ENCODE measurements at regions not wholly inside any gene's neighbourhood (a gene's known extent, or its start where the extent isn't known, plus 50 kb on each side); places are given as distances from the start of the nearest gene placed in this dataset.

GRCh38 chr17:51351080-51351479 lies 90.7 kb downstream of the UTP18 start:
- TF ChIP-seq, protein P1, sequence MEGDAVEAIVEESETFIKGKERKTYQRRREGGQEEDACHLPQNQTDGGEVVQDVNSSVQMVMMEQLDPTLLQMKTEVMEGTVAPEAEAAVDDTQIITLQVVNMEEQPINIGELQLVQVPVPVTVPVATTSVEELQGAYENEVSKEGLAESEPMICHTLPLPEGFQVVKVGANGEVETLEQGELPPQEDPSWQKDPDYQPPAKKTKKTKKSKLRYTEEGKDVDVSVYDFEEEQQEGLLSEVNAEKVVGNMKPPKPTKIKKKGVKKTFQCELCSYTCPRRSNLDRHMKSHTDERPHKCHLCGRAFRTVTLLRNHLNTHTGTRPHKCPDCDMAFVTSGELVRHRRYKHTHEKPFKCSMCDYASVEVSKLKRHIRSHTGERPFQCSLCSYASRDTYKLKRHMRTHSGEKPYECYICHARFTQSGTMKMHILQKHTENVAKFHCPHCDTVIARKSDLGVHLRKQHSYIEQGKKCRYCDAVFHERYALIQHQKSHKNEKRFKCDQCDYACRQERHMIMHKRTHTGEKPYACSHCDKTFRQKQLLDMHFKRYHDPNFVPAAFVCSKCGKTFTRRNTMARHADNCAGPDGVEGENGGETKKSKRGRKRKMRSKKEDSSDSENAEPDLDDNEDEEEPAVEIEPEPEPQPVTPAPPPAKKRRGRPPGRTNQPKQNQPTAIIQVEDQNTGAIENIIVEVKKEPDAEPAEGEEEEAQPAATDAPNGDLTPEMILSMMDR (IDR thresholded peaks at IDR 0.05): no peak
- no peak for TF ChIP-seq EP300 (IDR thresholded peaks at IDR 0.05)
- no peak for TF ChIP-seq POLR2AphosphoS5 (IDR thresholded peaks at IDR 0.05)
- TF ChIP-seq POLR2A (IDR thresholded peaks at IDR 0.05): no peak
